Breast epithelium (tissue), 4 donors: ENCODE measurements at regions not wholly inside any gene's neighbourhood (a gene's known extent, or its start where the extent isn't known, plus 50 kb on each side); places are given as distances from the start of the nearest gene placed in this dataset.

ENCODE experiments used
- DNase-seq, 2 donors: peaks; one replicate each; pipeline ENCODE4 v3.0.0-alpha.2; 2019; ENCODE audit warnings: low spot score in 2 of 2
- H3K27ac ChIP-seq, 2 donors: fragments of 200-600 bp; sonication (generic) in 1 of 2; one replicate each; pipeline ENCODE4 v1.5.1; 2016 to 2019; ENCODE audit warnings: mild to moderate bottlenecking in 1 of 2
- H3K27me3 ChIP-seq, 2 donors: fragments of 200-600 bp; sonication (generic) in 1 of 2; one replicate each; pipeline versions ENCODE4 v1.5.1 to v1.6.0; 2017 to 2019; ENCODE audit warnings: control low read depth in 1 of 2, mild to moderate bottlenecking in 1 of 2
- H3K36me3 ChIP-seq: fragments of 200-600 bp; one replicate; pipeline ENCODE4 v1.5.1; 2019
- H3K4me1 ChIP-seq, 2 donors: fragments of 200-600 bp; sonication (generic); one replicate each; pipeline ENCODE4 v1.5.1; 2016 to 2019; ENCODE audit warnings: control low read depth in 1 of 2
- H3K4me3 ChIP-seq, 3 donors: fragments of 200-600 bp; sonication (generic); 1 replicate in 2 of 3; 2 replicates in 1 of 3; pipeline ENCODE4 v1.5.1; 2016 to 2019; ENCODE audit warnings: mild to moderate bottlenecking in 3 of 3, moderate library complexity in 2 of 3
- H3K9me3 ChIP-seq, 2 donors: fragments of 200-600 bp; sonication (generic) in 1 of 2; one replicate each; pipeline ENCODE4 v1.5.1; 2016 to 2019; ENCODE audit warnings: control low read depth in 1 of 2
- POLR2A ChIP-seq: fragments of 450-650 bp; IDR thresholded peaks from one replicate; pipeline ENCODE4 v1.6.1; 2016; ENCODE audit warnings: antibody characterized with exemption, mild to moderate bottlenecking, moderate library complexity
- POLR2AphosphoS5 ChIP-seq, 3 donors: sonication (generic); formaldehyde crosslinking; IDR thresholded peaks; one replicate each; pipeline ENCODE4 v1.6.1; 2017; ENCODE audit warnings: antibody characterized with exemption in 3 of 3
- intact Hi-C: fragments of 100-400 bp; cut with DNase I; formaldehyde crosslinking; loops from one replicate; pipeline ENCODE4 v1.15.1; 2023; ENCODE audit warnings: low total_unique reads
- TF ChIP-seq, protein P1 (sequence below), 3 donors: fragments of 450-650 bp; IDR thresholded peaks; one replicate each; pipeline ENCODE4 v1.5.1; 2016 to 2017; ENCODE audit warnings: antibody characterized with exemption in 3 of 3, mild to moderate bottlenecking in 3 of 3, moderate library complexity in 3 of 3

DNA sequence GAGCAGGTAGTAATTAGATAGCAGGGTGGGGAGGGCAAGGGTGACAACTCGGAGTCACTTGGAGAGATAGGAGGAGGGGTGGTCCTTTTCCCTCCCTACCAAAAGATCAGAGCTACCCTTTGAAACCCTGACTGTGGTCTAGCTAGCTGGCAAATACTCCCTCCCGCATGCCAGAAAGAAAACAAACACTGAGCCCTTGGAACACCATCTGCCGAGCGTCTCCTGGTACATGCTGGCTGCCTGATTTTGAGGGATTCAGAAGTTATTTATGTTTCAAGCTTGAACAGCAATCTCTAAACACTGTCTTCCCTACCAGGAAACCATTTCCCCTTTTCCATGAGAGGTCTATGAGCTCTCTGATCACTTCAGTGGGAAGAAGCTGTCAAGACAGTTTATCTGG lies 291.6 kb upstream of the CFAP20DC start:
- Histone ChIP-seq H3K4me3 (no peak overlapping the region), H3K4me1 (no peaks in the 10 kb centered on the region), H3K27me3 (no peaks in the 10 kb centered on the region), H3K9me3 (no peaks in the 10 kb centered on the region), H3K36me3 (no peaks in the 10 kb centered on the region), H3K27ac (no peak overlapping the region)
- no peak for DNase-seq
- TF ChIP-seq POLR2AphosphoS5 (IDR thresholded peaks at IDR 0.05) (no peak), POLR2A (no peak)
- TF ChIP-seq, protein P1, sequence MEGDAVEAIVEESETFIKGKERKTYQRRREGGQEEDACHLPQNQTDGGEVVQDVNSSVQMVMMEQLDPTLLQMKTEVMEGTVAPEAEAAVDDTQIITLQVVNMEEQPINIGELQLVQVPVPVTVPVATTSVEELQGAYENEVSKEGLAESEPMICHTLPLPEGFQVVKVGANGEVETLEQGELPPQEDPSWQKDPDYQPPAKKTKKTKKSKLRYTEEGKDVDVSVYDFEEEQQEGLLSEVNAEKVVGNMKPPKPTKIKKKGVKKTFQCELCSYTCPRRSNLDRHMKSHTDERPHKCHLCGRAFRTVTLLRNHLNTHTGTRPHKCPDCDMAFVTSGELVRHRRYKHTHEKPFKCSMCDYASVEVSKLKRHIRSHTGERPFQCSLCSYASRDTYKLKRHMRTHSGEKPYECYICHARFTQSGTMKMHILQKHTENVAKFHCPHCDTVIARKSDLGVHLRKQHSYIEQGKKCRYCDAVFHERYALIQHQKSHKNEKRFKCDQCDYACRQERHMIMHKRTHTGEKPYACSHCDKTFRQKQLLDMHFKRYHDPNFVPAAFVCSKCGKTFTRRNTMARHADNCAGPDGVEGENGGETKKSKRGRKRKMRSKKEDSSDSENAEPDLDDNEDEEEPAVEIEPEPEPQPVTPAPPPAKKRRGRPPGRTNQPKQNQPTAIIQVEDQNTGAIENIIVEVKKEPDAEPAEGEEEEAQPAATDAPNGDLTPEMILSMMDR (IDR thresholded peaks at IDR 0.05): no peak
- intact Hi-C loops: no loop called here

- Histone ChIP-seq H3K4me3 (no peak overlapping the region), H3K27ac (no peak overlapping the region), H3K36me3 (no peaks in the 10 kb centered on the region), H3K9me3 (no peaks in the 10 kb centered on the region), H3K27me3 (no peaks in the 10 kb centered on the region), H3K4me1 (no peaks in the 10 kb centered on the region)
- TF ChIP-seq, protein P1 (IDR thresholded peaks at IDR 0.05): no peak
- TF ChIP-seq POLR2A: no peak
- TF ChIP-seq POLR2AphosphoS5 (IDR thresholded peaks at IDR 0.05): no peak
- intact Hi-C loops: no loop called here
- no peak for DNase-seq
Measured at GRCh38 chr3:59339818-59340217, 290.0 kb upstream of the CFAP20DC start.

DNA sequence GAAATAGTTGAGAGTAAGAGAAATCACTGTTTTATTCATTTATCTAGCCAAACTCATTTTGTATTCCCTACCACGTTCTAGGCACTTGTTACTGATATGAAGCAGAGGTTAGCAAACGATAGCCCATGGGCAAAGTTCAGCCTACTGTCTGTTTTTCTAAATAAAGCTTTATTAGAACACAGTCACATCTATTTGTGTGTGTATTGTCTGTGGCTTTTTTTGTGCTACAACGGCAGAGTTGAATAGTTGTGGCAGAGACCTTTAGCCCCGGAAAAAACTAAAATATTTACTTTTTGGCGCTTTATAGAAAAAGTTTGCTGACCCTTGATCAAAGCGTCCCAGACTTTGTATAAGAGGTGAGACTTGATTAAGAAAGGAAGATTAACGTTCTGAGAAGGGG lies 289.1 kb upstream of the CFAP20DC start:
- DNase-seq: no peak
- Histone ChIP-seq H3K27ac (no peak overlapping the region), H3K4me3 (no peak overlapping the region), H3K27me3 (no peaks in the 10 kb centered on the region), H3K4me1 (no peaks in the 10 kb centered on the region), H3K36me3 (no peaks in the 10 kb centered on the region), H3K9me3 (no peaks in the 10 kb centered on the region)
- TF ChIP-seq, protein P1 (IDR thresholded peaks at IDR 0.05): no peak
- TF ChIP-seq POLR2AphosphoS5 (IDR thresholded peaks at IDR 0.05) (no peak), POLR2A (no peak)
- intact Hi-C loops: no loop called here

DNA sequence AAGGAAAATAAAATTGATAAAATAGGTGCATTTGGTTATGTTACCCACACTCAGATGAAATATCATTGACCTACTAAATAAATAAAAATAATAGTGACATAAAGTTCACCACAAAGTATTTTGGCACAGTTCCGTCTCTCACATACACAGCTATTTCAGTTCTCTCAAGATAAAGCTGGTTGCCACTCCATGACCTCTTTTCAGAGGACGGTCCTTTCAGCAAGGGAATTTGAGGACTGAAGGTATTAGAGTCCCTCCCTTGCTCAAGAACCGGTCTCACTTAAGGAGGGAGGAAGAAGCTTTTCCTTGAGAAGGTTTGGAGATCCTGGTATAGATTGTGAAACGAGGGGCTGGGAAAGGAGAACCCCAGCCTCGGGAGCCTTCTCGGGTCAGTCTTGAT lies 285.5 kb upstream of the CFAP20DC start:
- Histone ChIP-seq H3K4me1 (no peaks in the 10 kb centered on the region), H3K36me3 (no peaks in the 10 kb centered on the region), H3K27ac (no peak overlapping the region), H3K4me3 (no peak overlapping the region), H3K27me3 (no peaks in the 10 kb centered on the region), H3K9me3 (no peaks in the 10 kb centered on the region)
- no peak for TF ChIP-seq POLR2AphosphoS5 (IDR thresholded peaks at IDR 0.05)
- TF ChIP-seq, protein P1 (IDR thresholded peaks at IDR 0.05): no peak
- TF ChIP-seq POLR2A: no peak
- intact Hi-C loops: no loop called here
- no peak for DNase-seq

DNA sequence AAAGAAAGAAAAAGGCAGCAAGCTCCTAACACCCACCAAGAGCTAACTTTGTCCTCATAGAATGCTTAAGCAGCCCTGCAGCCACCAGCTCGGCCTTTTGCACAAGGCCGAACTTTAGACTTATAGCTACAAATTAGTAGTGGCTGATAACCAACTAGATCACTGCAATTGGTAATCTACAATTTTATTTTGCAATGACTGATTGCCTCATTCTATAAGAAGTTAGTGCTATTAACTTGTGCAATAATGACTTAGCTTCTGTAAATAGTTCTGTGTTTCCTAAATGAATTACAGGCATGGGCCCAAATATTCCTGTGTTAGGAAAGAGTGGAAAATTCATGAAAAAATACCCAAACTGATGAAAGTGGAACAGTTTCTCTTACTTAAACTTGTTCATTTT lies 284.8 kb upstream of the CFAP20DC start:
- no peak for DNase-seq
- Histone ChIP-seq H3K4me3 (no peak overlapping the region), H3K27me3 (no peaks in the 10 kb centered on the region), H3K9me3 (no peaks in the 10 kb centered on the region), H3K27ac (no peak overlapping the region), H3K36me3 (no peaks in the 10 kb centered on the region), H3K4me1 (no peaks in the 10 kb centered on the region)
- TF ChIP-seq, protein P1 (IDR thresholded peaks at IDR 0.05): no peak
- TF ChIP-seq POLR2A (no peak), POLR2AphosphoS5 (IDR thresholded peaks at IDR 0.05) (no peak)
- intact Hi-C loops: no loop called here
